SIG-M5 treated with dmso at 0.1 percent for 504 hours (cell line): ENCODE measurements at regions not wholly inside any gene's neighbourhood (a gene's known extent, or its start where the extent isn't known, plus 50 kb on each side); places are given as distances from the start of the nearest gene placed in this dataset.

Experiments used
- DNase-seq: peaks from one replicate; lab custom pipeline; 2025; ENCODE audit not compliant: unreplicated experiment; lab: John Stamatoyannopoulos, UW

GRCh38 chr4:23268072-23268771 lies 575.5 kb downstream of the GBA3 start:
- no peak for DNase-seq

GRCh38 chr4:23266401-23266800 lies 573.7 kb downstream of the GBA3 start:
- DNase-seq = no peak

- no peak for DNase-seq
Measured at GRCh38 chr4:23260511-23260910, 567.8 kb downstream of the GBA3 start.

- DNase-seq = no peak
Measured at GRCh38 chr4:23245203-23245832, 552.6 kb downstream of the GBA3 start.

- no peak for DNase-seq
Measured at GRCh38 chr4:23242962-23243361, 550.2 kb downstream of the GBA3 start.

GRCh38 chr4:23241408-23241807 lies 548.7 kb downstream of the GBA3 start:
- DNase-seq = no peak

- DNase-seq = no peak
Measured at GRCh38 chr4:23238848-23239247, 546.1 kb downstream of the GBA3 start.

GRCh38 chr4:23237771-23238170 lies 545.0 kb downstream of the GBA3 start:
- no peak for DNase-seq

- no peak for DNase-seq
Measured at GRCh38 chr4:23235628-23236390, 543.1 kb downstream of the GBA3 start.

- no peak for DNase-seq
Measured at GRCh38 chr4:23234716-23235115, 542.0 kb downstream of the GBA3 start.

GRCh38 chr4:23234018-23234417 lies 541.3 kb downstream of the GBA3 start:
- DNase-seq = no peak

- no peak for DNase-seq
Measured at GRCh38 chr4:23233596-23233995, 540.9 kb downstream of the GBA3 start.

GRCh38 chr4:23232987-23233386 lies 540.2 kb downstream of the GBA3 start:
- no peak for DNase-seq

- no peak for DNase-seq
Measured at GRCh38 chr4:23225564-23225963, 532.8 kb downstream of the GBA3 start.

GRCh38 chr4:23224684-23225420 lies 532.1 kb downstream of the GBA3 start:
- DNase-seq = no peak

GRCh38 chr4:23220911-23221310 lies 528.2 kb downstream of the GBA3 start:
- DNase-seq = no peak

- no peak for DNase-seq
Measured at GRCh38 chr4:23219779-23220408, 527.2 kb downstream of the GBA3 start.

GRCh38 chr4:23213198-23213597 lies 520.5 kb downstream of the GBA3 start:
- DNase-seq = no peak

- DNase-seq = no peak
Measured at GRCh38 chr4:23212558-23212957, 519.8 kb downstream of the GBA3 start.

GRCh38 chr4:23207059-23207458 lies 514.3 kb downstream of the GBA3 start:
- no peak for DNase-seq

GRCh38 chr4:23202712-23203247 lies 510.0 kb downstream of the GBA3 start:
- DNase-seq = no peak
